Activated T-helper 17 cell treated with anti-CD3 and anti-CD28 coated beads, Interleukin-2, amount 50 U/mL, for 72 hours (primary cell): ENCODE measurements at regions not wholly inside any gene's neighbourhood (a gene's known extent, or its start where the extent isn't known, plus 50 kb on each side); places are given as distances from the start of the nearest gene placed in this dataset.

Source experiments
- ATAC-seq: fragments of 150-1000 bp; cut with Tn5 transposase; replicated peaks from 2 replicates; pipeline ENCODE4 v1.10.0; 2021; ENCODE audit warnings: mild to moderate bottlenecking, moderate library complexity
- H3K27ac Mint-ChIP-seq: one replicate; pipeline ENCODE4 v1.8.0; 2022; ENCODE audit warnings: mixed read lengths
- H3K27me3 Mint-ChIP-seq: one replicate; pipeline ENCODE4 v1.8.0; 2022; ENCODE audit warnings: mixed read lengths
- H3K36me3 Mint-ChIP-seq: one replicate; pipeline ENCODE4 v1.8.0; 2022; ENCODE audit warnings: low read depth, mild to moderate bottlenecking, mixed read lengths
- H3K4me1 Mint-ChIP-seq: one replicate; pipeline ENCODE4 v1.8.0; 2022; ENCODE audit warnings: mixed read lengths
- H3K4me3 Mint-ChIP-seq: one replicate; pipeline ENCODE4 v1.8.0; 2022; ENCODE audit warnings: mild to moderate bottlenecking, mixed read lengths
- H3K9me3 Mint-ChIP-seq: one replicate; pipeline ENCODE4 v1.8.0; 2022; ENCODE audit warnings: mixed read lengths

DNA sequence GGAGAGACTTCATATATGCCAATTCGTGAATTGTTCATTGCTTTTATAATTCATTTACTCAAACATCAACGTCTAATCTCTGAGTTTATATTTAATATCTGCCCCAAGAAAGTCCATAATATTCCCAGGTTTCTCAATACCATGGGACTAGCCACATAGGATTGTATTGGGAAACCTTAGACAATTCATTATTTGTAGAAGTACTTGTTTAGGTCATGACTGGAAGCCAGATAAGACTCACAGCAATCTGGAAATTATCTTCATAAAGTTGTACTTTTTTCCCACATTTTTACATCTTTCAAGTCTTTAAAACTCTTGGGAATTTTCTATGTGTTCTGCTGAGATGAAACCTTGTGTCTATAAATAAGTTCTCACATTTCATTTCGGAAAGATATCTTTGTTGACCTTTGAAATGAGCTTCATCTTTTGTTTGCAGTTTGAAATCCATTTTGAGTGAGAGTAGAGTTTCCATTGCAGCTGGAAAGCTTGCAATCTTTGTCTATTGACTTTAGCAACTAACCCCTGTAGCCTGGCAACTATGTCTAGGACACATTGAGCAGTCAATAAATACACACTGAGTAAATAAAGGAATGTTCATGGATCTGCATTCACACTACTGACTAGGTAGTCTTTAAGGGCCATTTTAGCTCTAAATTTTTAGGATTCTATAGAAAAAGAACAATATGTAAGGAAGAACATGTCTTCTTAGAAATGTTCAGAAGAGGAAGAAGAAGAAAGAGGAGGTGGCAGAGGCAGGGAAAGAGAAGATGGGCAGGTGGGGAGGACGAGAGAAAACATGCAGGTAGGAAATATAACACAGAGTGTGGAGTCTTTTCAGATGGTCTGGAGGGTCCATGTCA, 154.4 kb downstream of the LRIG3 start:
- H3K4me1 Mint-ChIP-seq = no peaks in the 10 kb centered on the region
- peaks cover 10% of the 10 kb centered on the region for H3K9me3 Mint-ChIP-seq
- H3K4me3 Mint-ChIP-seq = no peak overlapping the region
- H3K27ac Mint-ChIP-seq = no peak overlapping the region
- ATAC-seq = no peak
- no peaks in the 10 kb centered on the region for H3K36me3 Mint-ChIP-seq
- no peaks in the 10 kb centered on the region for H3K27me3 Mint-ChIP-seq

DNA sequence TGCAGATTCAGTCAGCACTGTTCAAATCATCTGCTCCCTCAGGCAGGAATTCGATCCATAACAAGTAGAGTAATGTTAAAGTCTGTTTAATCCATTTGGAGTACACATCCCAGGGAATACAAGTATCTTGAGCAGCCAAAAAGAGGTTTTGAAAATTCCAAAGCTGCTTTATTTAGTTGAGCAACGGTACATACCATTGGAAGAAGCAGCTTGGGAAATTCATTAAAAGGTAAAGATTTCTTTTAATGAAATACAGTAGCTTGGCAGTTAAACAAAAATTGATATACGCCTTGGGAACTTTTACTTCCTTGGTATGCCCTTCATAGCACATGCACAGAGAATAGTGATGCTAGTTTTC, 153.8 kb downstream of the LRIG3 start:
- Mint-ChIP-seq H3K27ac (no peak overlapping the region), H3K27me3 (no peaks in the 10 kb centered on the region), H3K36me3 (no peaks in the 10 kb centered on the region), H3K4me1 (no peaks in the 10 kb centered on the region), H3K4me3 (no peak overlapping the region), H3K9me3 (peaks cover 10% of the 10 kb centered on the region)
- ATAC-seq = no peak

DNA sequence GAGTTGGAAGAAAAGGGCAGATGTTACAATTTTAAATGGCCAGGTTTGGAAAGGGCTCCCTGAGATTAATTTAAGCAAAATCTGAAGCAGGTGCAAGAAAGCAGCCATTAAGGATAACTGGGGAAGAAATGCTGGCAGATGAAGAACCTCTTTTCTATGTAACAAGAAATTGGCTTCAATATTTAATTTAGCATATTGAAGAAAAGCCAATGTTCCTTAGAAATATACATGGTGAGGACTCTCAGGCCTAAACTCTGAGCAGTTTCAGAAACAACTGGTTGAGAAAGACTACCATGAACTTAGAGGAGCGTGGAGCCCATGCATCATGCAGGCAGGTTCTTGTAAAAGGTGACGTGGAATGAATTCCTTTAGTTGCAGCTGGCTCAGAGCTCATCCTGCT, 152.8 kb downstream of the LRIG3 start:
- Mint-ChIP-seq H3K4me3 (no peak overlapping the region), H3K36me3 (no peaks in the 10 kb centered on the region), H3K27me3 (no peaks in the 10 kb centered on the region), H3K9me3 (peaks cover 10% of the 10 kb centered on the region), H3K27ac (no peak overlapping the region), H3K4me1 (no peaks in the 10 kb centered on the region)
- ATAC-seq = no peak

DNA sequence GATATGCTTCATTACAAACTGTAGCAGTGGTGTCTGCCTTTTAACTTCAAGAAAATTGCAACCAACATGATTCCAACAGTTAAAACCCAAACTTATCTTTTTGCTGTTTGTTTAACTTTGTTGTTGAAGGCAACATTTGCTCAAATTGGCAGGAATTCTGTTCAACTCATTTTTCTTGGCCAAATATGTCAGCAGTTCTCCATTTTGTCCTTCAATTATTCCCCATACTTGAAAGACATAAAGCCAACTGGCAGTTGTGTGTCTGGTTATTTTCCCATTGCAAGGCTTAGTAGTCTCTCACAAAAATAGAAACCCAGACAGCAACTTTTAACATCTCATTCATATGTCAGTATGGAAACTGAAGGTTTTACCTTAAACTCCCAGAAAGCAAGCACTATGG, 146.3 kb downstream of the LRIG3 start:
- H3K4me3 Mint-ChIP-seq = no peak overlapping the region
- H3K36me3 Mint-ChIP-seq = no peaks in the 10 kb centered on the region
- ATAC-seq = no peak
- H3K4me1 Mint-ChIP-seq = no peaks in the 10 kb centered on the region
- peaks cover 3% of the 10 kb centered on the region for H3K9me3 Mint-ChIP-seq
- H3K27me3 Mint-ChIP-seq = no peaks in the 10 kb centered on the region
- no peak overlapping the region for H3K27ac Mint-ChIP-seq

DNA sequence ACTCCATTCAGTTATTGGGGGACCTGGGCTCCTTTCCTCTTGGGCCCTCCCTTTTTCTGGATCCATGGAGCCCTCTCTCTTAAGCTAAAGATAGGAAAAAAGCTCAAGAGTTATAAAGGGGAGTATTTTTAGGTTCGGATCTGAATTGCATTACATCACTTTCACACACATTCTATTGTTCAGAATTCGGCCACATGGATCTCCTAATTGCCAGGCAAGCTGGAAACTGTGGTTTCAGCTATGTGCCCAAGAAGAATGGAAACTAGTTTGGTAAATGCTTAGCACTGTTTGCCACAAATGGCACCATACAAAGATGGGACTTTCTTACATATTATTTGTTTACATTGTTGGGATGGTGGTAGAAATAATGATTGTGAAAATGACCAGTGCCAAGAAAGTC, 145.6 kb downstream of the LRIG3 start:
- Mint-ChIP-seq H3K4me1 (no peaks in the 10 kb centered on the region), H3K9me3 (no peaks in the 10 kb centered on the region), H3K27me3 (no peaks in the 10 kb centered on the region), H3K36me3 (no peaks in the 10 kb centered on the region), H3K27ac (no peak overlapping the region), H3K4me3 (no peak overlapping the region)
- ATAC-seq = no peak

DNA sequence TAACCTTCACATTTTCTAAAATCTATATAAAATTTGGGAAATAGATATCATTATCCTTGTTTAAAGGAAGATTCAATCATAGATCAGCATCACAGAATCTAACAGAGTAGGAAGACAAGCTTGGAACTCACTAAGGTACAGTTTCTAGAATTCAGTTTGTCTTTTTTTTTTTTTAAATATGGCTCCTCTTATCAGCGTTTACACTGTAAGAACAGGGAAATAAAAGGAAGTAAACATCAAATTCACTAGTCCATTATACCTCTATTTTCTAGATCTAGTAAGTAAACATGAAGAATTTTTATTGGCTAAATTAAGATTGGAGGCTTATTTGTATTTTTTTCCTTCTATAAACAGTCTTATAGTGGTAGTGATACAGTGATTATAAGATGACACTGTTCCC, 144.9 kb downstream of the LRIG3 start:
- no peak overlapping the region for H3K4me3 Mint-ChIP-seq
- H3K4me1 Mint-ChIP-seq = no peaks in the 10 kb centered on the region
- H3K9me3 Mint-ChIP-seq = no peaks in the 10 kb centered on the region
- no peaks in the 10 kb centered on the region for H3K36me3 Mint-ChIP-seq
- H3K27me3 Mint-ChIP-seq = no peaks in the 10 kb centered on the region
- no peak for ATAC-seq
- no peak overlapping the region for H3K27ac Mint-ChIP-seq

DNA sequence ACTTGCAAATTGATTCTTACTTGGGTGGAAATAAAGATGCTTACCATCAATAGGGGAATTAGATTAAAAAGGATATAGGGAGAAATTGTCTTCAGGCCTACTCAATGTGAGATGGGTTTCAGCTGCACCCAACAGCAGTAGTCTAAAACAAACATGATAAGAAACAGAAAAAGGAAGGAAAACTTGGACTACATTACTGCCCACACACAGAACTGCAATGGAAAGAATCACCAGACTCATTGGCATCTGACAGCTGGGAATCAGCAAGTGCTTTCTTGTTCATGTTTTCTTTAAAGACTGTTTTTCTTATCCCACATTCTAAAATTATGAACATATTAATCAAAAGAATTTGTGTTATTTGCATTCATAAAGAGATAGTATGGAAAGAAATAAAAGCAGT, 144.2 kb downstream of the LRIG3 start:
- no peak overlapping the region for H3K4me3 Mint-ChIP-seq
- no peaks in the 10 kb centered on the region for H3K27me3 Mint-ChIP-seq
- ATAC-seq = no peak
- no peak overlapping the region for H3K27ac Mint-ChIP-seq
- H3K4me1 Mint-ChIP-seq = no peaks in the 10 kb centered on the region
- no peaks in the 10 kb centered on the region for H3K36me3 Mint-ChIP-seq
- no peaks in the 10 kb centered on the region for H3K9me3 Mint-ChIP-seq

DNA sequence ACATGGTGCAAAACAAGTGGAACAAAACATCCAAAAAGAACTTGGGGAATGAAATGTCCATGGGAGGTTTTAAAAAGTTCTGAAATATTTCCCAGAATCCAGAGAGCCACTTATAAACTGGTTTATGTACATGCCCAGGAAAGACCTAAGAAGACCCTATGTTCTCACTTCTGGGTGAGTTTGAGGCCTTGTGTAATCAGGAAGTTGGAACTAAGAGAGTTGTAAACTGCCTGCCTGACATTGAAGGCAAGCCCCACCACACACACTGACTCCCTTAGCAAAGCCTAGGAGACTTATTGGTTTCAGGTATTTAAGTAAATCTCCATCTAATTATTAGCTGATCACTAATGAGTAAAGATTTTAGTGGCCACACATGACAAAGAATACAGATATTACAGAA, 142.5 kb downstream of the LRIG3 start:
- Mint-ChIP-seq H3K27ac (no peak overlapping the region), H3K36me3 (no peaks in the 10 kb centered on the region), H3K4me3 (no peak overlapping the region), H3K27me3 (no peaks in the 10 kb centered on the region), H3K4me1 (no peaks in the 10 kb centered on the region), H3K9me3 (no peaks in the 10 kb centered on the region)
- no peak for ATAC-seq

DNA sequence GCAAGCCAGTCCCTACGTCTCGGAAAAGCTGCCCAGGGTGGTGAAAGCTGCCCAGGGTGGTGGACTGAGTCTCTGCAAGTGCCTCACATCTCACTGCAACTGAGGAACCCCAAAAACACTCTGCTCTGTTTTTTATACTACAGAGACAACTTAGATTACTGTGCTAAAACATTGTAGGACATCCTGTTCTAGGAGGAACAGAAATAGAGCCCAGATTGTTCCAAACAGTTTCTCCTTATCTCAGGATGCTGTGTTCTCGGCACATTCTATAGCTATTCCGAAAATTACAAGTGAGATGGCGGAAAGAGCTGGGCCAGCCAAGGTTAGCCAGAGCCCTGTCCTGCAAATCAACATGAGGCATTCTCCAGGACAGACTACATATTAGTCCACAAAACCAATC, 138.7 kb downstream of the LRIG3 start:
- ATAC-seq = no peak
- no peaks in the 10 kb centered on the region for H3K27me3 Mint-ChIP-seq
- no peak overlapping the region for H3K27ac Mint-ChIP-seq
- H3K36me3 Mint-ChIP-seq = no peaks in the 10 kb centered on the region
- no peaks in the 10 kb centered on the region for H3K4me1 Mint-ChIP-seq
- H3K9me3 Mint-ChIP-seq = no peaks in the 10 kb centered on the region
- H3K4me3 Mint-ChIP-seq = no peak overlapping the region

DNA sequence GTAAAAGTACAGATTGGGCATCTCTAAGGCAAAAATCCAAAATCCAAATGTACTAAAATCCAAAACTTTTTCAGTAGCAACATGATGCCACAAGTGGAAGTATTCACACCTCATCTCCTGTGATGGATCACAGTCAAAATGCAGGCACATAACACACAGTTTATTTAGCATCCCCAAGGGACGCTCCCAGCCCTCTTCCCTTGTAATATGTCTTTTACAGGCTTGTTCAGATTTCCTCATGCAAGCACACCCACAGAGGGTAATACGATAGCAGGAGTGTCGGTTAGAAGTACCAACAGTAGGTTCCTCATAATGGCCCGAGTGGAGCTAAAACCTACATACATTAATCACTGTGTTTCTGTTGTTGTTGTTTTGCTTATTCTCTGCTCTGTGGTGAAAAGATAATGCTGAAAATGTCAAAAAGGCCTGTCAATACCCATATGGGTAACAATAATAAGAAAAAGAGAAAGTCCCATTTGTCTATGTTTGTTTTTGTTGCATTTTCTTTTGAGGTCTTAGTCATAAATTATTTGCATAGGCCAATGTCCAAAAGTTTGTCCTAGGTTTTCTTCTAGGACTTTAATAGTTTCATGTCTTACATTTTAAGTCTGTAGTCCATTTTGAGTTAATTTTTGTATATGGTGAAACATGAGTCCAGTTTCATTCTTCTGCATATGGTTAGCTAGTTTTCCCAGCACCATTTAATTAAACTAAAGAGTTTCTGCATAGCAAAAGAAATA, 133.1 kb downstream of the LRIG3 start:
- H3K4me1 Mint-ChIP-seq = no peaks in the 10 kb centered on the region
- no peaks in the 10 kb centered on the region for H3K36me3 Mint-ChIP-seq
- H3K4me3 Mint-ChIP-seq = no peak overlapping the region
- no peak overlapping the region for H3K27ac Mint-ChIP-seq
- no peaks in the 10 kb centered on the region for H3K27me3 Mint-ChIP-seq
- no peaks in the 10 kb centered on the region for H3K9me3 Mint-ChIP-seq
- ATAC-seq = no peak

DNA sequence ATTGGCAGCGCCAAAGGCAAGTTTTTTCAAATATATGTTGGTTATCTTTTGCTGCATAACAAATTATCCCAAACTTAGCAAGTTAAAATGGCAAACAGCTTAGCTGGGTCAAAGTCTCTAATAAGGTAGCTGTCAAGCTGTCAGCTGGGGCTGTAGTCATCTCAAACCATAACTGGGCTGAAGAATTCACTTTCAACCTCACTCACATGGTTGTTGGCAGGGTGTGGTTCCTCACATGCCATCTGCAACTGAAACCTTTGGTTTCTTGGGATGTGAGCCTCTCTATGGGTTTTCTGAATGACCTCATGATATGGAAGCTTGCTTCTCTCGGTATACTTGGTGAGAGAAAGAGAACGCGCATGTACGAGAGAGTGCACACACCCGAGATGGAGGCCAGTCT, 125.4 kb downstream of the LRIG3 start:
- H3K4me3 Mint-ChIP-seq = no peak overlapping the region
- H3K4me1 Mint-ChIP-seq = no peaks in the 10 kb centered on the region
- H3K36me3 Mint-ChIP-seq = no peaks in the 10 kb centered on the region
- ATAC-seq = no peak
- peaks cover 6% of the 10 kb centered on the region for H3K9me3 Mint-ChIP-seq
- H3K27ac Mint-ChIP-seq = no peak overlapping the region
- no peaks in the 10 kb centered on the region for H3K27me3 Mint-ChIP-seq

DNA sequence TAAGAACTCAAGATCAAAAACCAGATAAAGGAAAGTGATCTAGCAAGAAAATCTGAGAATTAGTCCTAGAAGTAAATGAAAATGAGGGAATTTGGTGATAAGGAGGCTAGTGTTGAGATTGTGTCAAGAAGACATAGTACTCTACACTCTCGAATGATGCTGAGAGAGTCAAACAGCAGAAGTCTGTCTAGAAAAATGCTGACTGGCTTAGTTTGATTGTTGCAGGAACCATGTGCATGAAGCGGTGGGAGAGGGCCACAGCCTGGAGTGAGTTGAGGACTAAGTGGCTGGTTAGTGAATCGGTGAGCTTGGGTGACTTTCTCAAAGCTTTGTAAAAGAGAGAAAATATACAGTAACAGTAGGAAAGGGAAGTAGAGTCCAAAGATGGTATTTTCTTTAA, 124.5 kb downstream of the LRIG3 start:
- H3K27ac Mint-ChIP-seq = no peak overlapping the region
- no peaks in the 10 kb centered on the region for H3K36me3 Mint-ChIP-seq
- peaks cover 6% of the 10 kb centered on the region for H3K9me3 Mint-ChIP-seq
- no peaks in the 10 kb centered on the region for H3K4me1 Mint-ChIP-seq
- no peak overlapping the region for H3K4me3 Mint-ChIP-seq
- no peak for ATAC-seq
- H3K27me3 Mint-ChIP-seq = no peaks in the 10 kb centered on the region

DNA sequence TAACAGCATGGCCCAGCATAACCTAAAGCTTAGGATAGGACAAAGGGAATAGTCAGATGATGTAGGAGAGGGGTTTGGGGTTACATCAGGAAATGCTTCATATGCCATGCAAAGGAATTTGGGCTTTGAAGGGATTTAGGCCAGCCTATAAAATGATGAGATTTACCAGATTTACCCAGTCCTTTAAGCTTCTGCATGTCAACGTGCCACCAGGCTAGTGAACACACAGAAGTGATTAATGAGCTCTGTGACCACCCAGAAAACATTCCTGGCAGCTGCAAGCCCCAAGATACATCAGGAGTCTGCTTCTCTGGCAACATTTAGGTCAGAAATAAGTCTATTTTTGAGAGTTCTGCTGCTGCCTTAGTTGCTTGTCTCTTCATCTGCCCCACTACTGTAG, 118.3 kb downstream of the LRIG3 start:
- H3K9me3 Mint-ChIP-seq = no peaks in the 10 kb centered on the region
- H3K27ac Mint-ChIP-seq = no peak overlapping the region
- no peaks in the 10 kb centered on the region for H3K4me1 Mint-ChIP-seq
- no peak for ATAC-seq
- H3K36me3 Mint-ChIP-seq = no peaks in the 10 kb centered on the region
- H3K27me3 Mint-ChIP-seq = no peaks in the 10 kb centered on the region
- H3K4me3 Mint-ChIP-seq = no peak overlapping the region

DNA sequence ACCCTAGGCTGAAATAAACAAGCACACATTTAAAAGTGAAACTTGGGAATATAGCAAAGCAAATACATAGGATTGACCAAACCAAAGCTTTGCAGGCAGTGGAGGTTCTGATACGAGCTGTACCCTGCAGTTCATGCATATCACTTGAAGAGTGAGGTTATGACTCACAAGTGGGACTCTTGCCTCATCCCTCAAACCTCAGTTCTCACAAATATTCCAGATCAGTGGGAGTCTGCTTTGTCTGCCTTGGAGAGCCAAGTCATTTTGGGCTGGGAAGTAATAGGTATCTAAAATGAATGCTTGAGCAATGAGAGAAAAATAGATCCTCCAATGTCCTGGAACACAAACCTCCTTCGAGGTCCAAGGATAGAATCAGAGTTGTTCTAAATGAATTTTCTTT, 116.4 kb downstream of the LRIG3 start:
- Mint-ChIP-seq H3K27me3 (no peaks in the 10 kb centered on the region), H3K27ac (no peak overlapping the region), H3K4me1 (no peaks in the 10 kb centered on the region), H3K36me3 (no peaks in the 10 kb centered on the region), H3K4me3 (no peak overlapping the region), H3K9me3 (no peaks in the 10 kb centered on the region)
- no peak for ATAC-seq

DNA sequence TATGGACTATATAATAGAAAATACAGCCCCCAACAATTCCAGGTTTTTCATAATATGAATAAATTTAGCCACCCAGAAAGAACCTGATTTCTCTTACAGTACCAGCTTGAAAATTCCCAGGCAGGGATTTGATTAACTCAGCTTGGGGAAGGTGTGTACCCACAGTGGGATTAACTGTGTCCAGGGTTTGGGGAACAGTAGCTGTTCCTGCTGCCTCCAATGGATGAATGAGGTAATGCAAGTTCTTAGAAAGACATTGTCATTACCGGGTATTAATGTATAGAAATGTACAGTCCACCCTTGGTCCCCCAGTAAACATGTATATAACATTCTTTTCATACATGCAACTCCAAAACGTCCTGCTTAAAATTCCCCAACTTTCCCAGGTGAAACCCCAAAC, 115.6 kb downstream of the LRIG3 start:
- no peaks in the 10 kb centered on the region for H3K27me3 Mint-ChIP-seq
- H3K27ac Mint-ChIP-seq = no peak overlapping the region
- no peaks in the 10 kb centered on the region for H3K4me1 Mint-ChIP-seq
- no peak for ATAC-seq
- no peaks in the 10 kb centered on the region for H3K9me3 Mint-ChIP-seq
- no peak overlapping the region for H3K4me3 Mint-ChIP-seq
- H3K36me3 Mint-ChIP-seq = no peaks in the 10 kb centered on the region
